T1000 (cell line): ENCODE measurements at regions not wholly inside any gene's neighbourhood (a gene's known extent, or its start where the extent isn't known, plus 50 kb on each side); places are given as distances from the start of the nearest gene placed in this dataset.
"Not testable (repeated sequence)": the region's sequence is repeated elsewhere in the genome, so short reads cannot be mapped to it uniquely, and the experiment has no call there.

Experiments
- DNase-seq: peaks from one replicate; lab custom pipeline; 2025; ENCODE audit warnings: mixed read lengths; lab: John Stamatoyannopoulos, UW

DNA sequence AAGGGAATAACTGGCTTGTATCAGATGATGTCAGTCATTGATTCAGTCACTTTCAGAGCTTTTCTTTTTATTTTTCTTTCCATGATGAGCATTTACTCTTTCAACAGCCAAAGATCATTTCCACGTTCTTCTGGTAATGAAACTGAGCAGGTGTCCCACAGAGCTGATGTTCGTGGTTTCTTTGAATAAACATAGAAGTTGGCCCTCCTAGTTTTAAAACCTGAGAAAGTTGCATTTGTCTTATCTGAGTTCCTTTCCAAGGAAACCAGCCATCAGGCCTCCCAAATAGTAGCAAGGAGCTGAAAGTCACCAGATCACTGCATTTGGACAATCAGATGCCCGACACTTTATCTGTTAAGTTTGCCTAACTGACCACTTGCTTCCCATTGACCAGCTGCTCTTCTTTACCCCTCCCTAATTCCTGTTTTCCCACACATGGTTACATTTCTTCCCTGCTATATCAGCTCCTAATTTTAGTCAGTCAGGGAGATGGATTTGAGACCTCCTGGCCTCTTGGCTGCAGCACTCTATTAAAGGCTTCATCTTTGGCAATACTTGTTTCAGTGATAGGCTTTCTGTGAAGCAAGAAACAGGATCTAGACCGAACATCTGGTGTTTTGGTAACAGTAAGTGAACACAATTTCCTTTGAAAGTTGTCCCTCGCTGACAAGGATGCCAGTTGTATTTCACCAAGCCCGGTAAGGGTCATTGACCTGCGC, 420.8 kb downstream of the CHSY3 start:
- DNase-seq = no peak

- DNase-seq = no peak
These were observed 419.7 kb downstream of the CHSY3 start for GRCh38 chr5:130323804-130324454.

GRCh38 chr5:130321931-130322330, 417.7 kb downstream of the CHSY3 start:
- DNase-seq = no peak

DNA sequence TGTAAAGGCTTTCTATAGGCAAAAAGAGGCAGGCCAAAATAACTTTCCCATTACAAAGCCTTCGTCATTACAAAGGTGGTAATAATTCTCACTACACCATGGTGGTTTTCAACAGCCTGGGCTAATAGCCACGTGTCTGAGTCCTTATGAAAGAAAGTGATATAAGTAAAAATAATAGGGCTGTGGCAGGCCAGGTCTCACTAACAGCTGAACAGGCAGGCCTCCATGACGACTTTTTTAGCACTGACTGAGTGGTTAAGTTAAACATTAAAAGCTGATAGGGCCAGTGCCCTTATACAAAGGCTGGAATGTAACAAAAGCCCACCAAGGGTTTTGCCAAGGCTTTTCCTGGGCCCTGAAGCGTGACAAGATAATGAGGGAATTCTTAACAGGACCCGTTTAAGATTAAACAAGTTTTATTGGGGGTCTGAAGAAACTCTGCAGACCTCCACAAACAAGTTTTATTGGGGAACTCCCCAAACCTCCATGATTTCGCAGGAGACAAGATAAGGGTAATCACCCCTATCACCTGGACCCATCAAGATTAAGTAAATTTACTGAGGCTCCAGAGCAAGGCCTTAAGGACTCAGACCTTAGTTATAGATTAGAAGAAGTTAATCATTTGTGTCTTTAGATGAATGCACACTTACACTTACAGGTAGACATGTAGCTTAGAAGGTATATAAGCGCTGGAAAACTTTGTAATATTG, 412.9 kb downstream of the CHSY3 start:
- no peak for DNase-seq

DNA sequence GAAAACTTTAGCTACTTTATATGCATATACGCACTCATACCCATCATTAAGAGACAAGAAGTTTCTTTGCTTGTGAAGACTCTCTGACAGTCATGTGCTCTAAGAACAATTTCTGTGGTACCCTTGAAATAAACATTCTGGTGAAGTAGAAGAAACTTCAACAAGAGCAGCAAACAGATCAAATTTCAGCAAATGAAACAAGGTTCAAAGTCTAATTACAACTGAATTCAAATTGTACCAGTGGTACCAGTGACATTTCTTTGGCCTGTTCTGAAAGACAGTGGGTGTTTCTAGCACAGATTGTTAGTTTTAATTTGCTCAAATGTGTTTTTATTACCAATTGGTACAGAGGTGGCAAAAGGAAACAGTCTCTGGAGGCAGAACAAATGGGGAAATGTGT, 391.0 kb downstream of the CHSY3 start:
- no peak for DNase-seq

DNA sequence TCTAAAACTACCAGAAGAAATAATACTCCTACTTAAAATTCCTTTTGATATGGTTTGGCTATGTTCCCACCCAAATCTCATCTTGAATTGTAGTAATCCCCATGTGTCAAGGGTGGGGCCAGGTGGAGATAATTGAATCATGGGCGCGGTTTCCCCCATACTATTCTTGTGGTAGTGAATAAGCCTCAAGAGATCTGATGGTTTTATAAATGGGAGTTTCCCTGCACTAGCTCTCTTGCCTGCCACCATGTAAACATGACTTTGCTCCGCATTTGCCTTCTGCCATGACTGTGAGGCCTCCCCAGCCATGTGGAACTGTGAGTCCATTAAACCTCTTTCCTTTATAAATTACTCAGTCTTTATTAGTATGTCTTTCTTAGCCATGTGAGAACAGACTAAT, 390.5 kb downstream of the CHSY3 start:
- DNase-seq = not testable (repeated sequence)

DNA sequence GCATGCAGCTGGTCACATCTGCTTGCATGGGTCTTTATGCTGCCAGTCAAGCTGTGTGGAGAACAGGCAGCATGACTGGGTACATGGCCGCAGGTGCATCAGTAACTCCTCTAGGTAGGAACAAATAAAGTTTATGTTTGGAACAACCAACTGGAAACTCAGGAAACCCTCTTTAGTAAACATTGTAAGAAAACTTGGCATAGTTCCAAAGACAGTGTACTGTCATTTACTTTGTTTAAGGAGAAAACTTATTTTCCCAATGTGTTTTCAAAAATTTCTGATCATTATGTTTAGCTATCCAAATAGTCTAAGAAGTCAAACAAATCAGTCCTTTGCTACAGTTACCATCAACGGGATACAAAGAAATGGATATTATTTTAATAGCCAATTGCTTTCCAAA, 386.0 kb downstream of the CHSY3 start:
- no peak for DNase-seq

- DNase-seq = no peak
These were observed 385.1 kb downstream of the CHSY3 start for GRCh38 chr5:130289132-130290088.

GRCh38 chr5:130287438-130287837, 383.2 kb downstream of the CHSY3 start:
- no peak for DNase-seq

- DNase-seq = no peak
These were observed 382.7 kb downstream of the CHSY3 start for GRCh38 chr5:130286971-130287370.

DNA sequence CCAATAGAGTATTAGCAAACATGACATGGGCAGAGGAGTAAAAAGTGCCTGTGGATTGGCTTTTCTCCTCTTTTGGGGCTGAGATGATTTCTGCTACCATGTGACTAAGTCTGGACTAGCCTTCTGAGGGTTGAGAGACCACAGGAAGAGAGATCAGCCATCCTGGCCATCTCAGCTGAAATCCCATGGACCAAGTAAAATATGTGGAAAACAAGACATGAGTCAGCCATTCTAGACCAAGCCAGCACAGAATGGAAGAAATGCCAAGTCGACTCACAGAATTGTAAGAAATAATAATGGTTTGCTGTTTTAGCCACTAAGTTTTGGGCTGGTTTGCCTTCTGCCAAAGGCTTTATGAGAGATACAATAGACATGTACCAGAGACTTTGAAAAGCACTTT, 377.8 kb downstream of the CHSY3 start:
- no peak for DNase-seq

DNA sequence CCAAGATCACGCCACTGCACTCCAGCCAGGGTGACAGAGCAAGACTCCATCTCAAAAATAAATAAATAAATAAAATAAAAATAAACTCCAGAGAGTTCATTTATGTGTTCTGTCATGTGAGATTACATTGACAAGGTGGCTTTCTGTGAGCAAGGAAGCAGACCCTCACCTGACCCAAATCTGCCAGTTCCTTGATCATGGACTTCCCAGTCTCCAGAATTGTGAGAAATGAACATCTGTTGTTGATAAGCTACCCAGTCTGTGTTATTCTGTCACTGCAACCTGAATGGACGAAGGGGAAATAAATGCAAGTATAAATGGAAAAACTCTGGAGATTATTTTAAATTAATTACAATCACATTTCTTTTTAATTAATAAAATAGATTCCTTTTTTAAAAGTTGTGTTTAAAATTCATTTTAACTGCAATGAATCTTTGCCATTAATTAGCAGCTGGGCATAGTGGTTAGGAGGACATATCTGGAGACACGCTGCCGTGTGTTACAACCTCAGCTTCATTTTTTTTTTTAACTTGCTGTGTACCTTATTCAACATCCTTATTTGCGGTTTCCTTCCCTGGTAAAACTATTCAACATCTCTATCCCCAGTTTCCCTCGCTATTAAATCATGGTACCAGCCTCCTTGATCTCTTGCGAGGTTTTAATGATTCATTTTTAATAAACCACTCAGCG, 376.4 kb downstream of the CHSY3 start:
- no peak for DNase-seq

GRCh38 chr5:130279386-130279785, 375.1 kb downstream of the CHSY3 start:
- DNase-seq = no peak

- no peak for DNase-seq
These were observed 373.9 kb downstream of the CHSY3 start for GRCh38 chr5:130278136-130278535.

- DNase-seq = no peak
These were observed 373.3 kb downstream of the CHSY3 start for GRCh38 chr5:130277522-130277921.

GRCh38 chr5:130277002-130277401, 372.7 kb downstream of the CHSY3 start:
- DNase-seq = no peak

- DNase-seq = no peak
These were observed 368.6 kb downstream of the CHSY3 start for GRCh38 chr5:130272837-130273236.

DNA sequence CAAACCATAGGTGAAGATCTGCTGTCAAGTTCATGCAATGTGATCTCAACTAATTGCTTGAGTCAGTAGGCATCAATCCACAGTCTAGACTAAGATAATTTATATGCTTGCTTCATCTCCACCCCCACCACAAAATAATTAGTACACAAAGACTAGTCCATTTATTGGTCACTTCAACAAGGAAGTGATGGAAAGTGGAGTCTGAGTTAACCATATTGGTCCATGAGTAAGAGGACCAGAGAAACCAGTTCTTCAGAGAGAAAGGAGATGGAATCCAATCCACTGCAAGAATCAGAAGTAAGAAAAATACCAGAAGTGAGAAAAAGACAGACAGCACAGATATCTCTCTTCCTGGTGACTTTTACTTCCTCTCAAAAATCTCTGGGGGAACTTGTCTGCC, 366.5 kb downstream of the CHSY3 start:
- no peak for DNase-seq

GRCh38 chr5:130268489-130268888, 364.2 kb downstream of the CHSY3 start:
- no peak for DNase-seq

DNA sequence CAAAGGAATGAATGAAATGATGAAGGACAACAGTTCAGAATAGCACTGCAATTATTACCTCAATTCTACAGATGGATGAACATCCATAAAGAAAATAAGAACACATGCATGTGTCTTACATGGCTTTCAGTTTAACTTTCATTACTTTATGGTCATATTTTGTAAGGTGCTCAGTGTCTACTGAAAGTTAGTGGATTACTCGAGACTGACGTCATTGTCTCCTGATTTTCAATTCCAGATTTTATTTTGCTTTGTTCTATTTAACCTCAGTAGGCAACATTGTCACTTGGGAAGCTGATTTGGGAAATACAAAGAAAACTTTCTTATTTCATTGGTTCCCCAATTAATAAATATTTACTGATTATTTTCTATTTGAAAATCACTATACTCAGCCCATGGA, 363.7 kb downstream of the CHSY3 start:
- no peak for DNase-seq

- DNase-seq = no peak
These were observed 356.2 kb downstream of the CHSY3 start for GRCh38 chr5:130260481-130260880.
